KMS-11 (cell line): ENCODE measurements at regions not wholly inside any gene's neighbourhood (a gene's known extent, or its start where the extent isn't known, plus 50 kb on each side); places are given as distances from the start of the nearest gene placed in this dataset.

Experiments used
- H2AFZ ChIP-seq: fragments of 200-600 bp; sonication (generic); 2 replicates; pipeline ENCODE4 v1.6.1; 2016; ENCODE audit warnings: antibody characterized with exemption, mixed run types, low read depth
- H3K27ac ChIP-seq: fragments of 200-600 bp; sonication (generic); 2 replicates; pipeline ENCODE4 v1.6.1; 2016; ENCODE audit warnings: mild to moderate bottlenecking, mixed run types
- H3K27me3 ChIP-seq: fragments of 200-600 bp; sonication (generic); 2 replicates; pipeline ENCODE4 v1.6.1; 2017; ENCODE audit warnings: mild to moderate bottlenecking, low read depth, mixed run types, moderate library complexity; ENCODE audit not compliant: insufficient read depth
- H3K36me3 ChIP-seq: fragments of 200-600 bp; sonication (generic); 2 replicates; pipeline ENCODE4 v1.6.1; 2017; ENCODE audit warnings: mild to moderate bottlenecking, mixed run types; ENCODE audit not compliant: insufficient read depth
- H3K4me1 ChIP-seq: fragments of 200-600 bp; sonication (generic); 2 replicates; pipeline ENCODE4 v1.6.1; 2016; ENCODE audit warnings: mild to moderate bottlenecking, low read depth, mixed run types; ENCODE audit not compliant: poor library complexity, severe bottlenecking
- H3K4me2 ChIP-seq: fragments of 200-600 bp; sonication (generic); 2 replicates; pipeline ENCODE4 v1.7.0; 2016; ENCODE audit warnings: mild to moderate bottlenecking, mixed run types
- H3K4me3 ChIP-seq: fragments of 200-600 bp; sonication (generic); IDR thresholded peaks from 2 replicates; pipeline ENCODE4 v1.6.1; 2017; ENCODE audit warnings: low read depth, low read length, mixed read lengths; ENCODE audit not compliant: insufficient read depth
- H3K79me2 ChIP-seq: fragments of 200-600 bp; sonication (generic); 2 replicates; pipeline ENCODE4 v1.6.1; 2016; ENCODE audit warnings: low read depth, mixed run types; ENCODE audit not compliant: insufficient read depth
- H3K9ac ChIP-seq: fragments of 200-600 bp; sonication (generic); 2 replicates; pipeline ENCODE4 v1.6.1; 2016; ENCODE audit warnings: mild to moderate bottlenecking, mixed run types
- H4K20me1 ChIP-seq: fragments of 200-600 bp; sonication (generic); 2 replicates; pipeline ENCODE4 v1.6.1; 2016; ENCODE audit warnings: mild to moderate bottlenecking, mixed run types; ENCODE audit not compliant: insufficient read depth
- CTCF ChIP-seq: fragments of 200-600 bp; sonication (generic); conservative IDR thresholded peaks from 2 replicates; pipeline ENCODE4 v1.6.1; 2017; ENCODE audit warnings: low read depth, mild to moderate bottlenecking, antibody characterized with exemption, low read length, moderate library complexity, mixed read lengths

- no peak overlapping the region for H3K4me2 ChIP-seq
- H3K79me2 ChIP-seq: no peaks in the 10 kb centered on the region
- no peak overlapping the region for H3K4me3 ChIP-seq
- no peak overlapping the region for H3K9ac ChIP-seq
- TF ChIP-seq CTCF: no peak
- H3K36me3 ChIP-seq: no peaks in the 10 kb centered on the region
- no peaks in the 10 kb centered on the region for H4K20me1 ChIP-seq
- H3K27ac ChIP-seq: no peak overlapping the region
- no peaks in the 10 kb centered on the region for H3K4me1 ChIP-seq
- H3K27me3 ChIP-seq: no peaks in the 10 kb centered on the region
- no peak overlapping the region for H2AFZ ChIP-seq
Measured at GRCh38 chr12:115134298-115134697, 450.3 kb upstream of the TBX3 start.

DNA sequence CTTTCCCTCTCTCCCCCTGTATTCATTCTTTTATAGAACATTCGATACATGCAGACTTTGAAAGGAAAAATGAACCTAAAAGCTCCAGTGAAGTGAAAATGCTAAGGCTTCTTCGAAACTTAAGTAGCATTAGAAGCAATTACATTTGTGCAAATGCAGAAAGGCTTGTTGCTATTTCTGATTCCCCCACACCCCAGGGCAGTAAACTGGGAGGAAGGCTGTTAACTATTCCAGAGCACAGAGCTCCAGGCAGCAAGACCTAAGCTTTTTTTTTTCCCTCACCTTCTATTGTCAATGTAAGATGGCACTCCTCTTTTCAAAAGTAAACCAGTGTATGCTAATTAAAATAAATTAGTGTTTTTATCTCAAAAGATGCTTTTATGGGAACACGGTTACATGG is 448.9 kb upstream of the TBX3 start:
- Histone ChIP-seq H3K79me2 (no peaks in the 10 kb centered on the region), H3K4me2 (no peak overlapping the region), H3K4me1 (no peaks in the 10 kb centered on the region), H3K27ac (no peak overlapping the region), H3K27me3 (no peaks in the 10 kb centered on the region), H3K36me3 (no peaks in the 10 kb centered on the region), H3K9ac (no peak overlapping the region), H3K4me3 (no peak overlapping the region), H4K20me1 (no peaks in the 10 kb centered on the region), H2AFZ (no peak overlapping the region)
- TF ChIP-seq CTCF: no peak

DNA sequence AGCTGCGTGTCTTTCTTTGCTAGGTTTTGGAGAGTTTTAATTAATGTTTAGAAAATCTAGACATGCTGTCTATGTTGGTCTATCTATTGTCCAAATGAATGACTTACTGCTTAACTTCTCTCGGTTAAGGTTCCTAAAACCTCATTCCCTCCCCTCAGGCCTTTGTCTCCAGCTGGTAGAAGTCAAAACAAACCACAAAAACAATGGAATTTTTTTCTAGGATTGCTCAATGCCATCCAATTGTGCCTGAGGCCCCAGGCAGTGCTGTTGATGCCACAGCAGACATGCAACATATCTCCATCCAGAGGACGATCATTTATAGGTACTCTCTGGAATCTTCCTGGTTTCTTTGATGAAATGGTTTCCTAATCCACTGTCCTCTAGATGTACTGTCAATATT is 448.2 kb upstream of the TBX3 start:
- Histone ChIP-seq H3K9ac (no peak overlapping the region), H4K20me1 (no peaks in the 10 kb centered on the region)

DNA sequence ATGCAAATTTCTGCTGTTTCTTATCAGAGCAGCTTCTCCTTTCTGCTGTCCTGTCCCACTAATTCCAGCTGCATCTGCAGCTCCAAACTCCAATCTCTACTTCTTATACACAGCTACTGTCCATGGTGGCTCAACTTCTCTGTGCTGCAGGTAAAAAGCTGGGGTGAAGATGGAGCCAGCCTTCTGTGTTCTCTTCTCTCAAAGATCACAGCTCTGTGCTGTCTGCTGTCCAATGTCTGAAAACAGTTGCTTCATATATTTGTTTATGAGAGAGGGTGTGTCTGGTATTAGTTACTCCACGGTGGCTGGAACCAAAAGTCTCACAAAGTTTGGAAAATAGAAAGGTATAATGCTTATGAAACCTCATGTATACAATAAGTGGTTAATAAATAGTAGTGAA is 445.8 kb upstream of the TBX3 start:
- Histone ChIP-seq H3K36me3 (no peaks in the 10 kb centered on the region), H3K79me2 (no peaks in the 10 kb centered on the region), H4K20me1 (no peaks in the 10 kb centered on the region), H3K27me3 (no peaks in the 10 kb centered on the region), H2AFZ (no peak overlapping the region), H3K27ac (no peak overlapping the region), H3K4me3 (no peak overlapping the region), H3K4me1 (no peaks in the 10 kb centered on the region), H3K4me2 (no peak overlapping the region), H3K9ac (no peak overlapping the region)
- no peak for TF ChIP-seq CTCF

More for the DNA sequence above, 448.2 kb upstream of the TBX3 start:
- Histone ChIP-seq H3K79me2 (no peaks in the 10 kb centered on the region), H3K36me3 (no peaks in the 10 kb centered on the region), H3K27ac (no peak overlapping the region), H2AFZ (no peak overlapping the region), H3K4me3 (no peak overlapping the region), H3K4me2 (no peak overlapping the region), H3K27me3 (no peaks in the 10 kb centered on the region), H3K4me1 (no peaks in the 10 kb centered on the region)
- no peak for TF ChIP-seq CTCF

GRCh38 chr12:115121053-115121452 is 437.1 kb upstream of the TBX3 start:
- Histone ChIP-seq H3K79me2 (no peaks in the 10 kb centered on the region), H3K4me3 (no peak overlapping the region), H3K36me3 (no peaks in the 10 kb centered on the region), H4K20me1 (no peaks in the 10 kb centered on the region), H3K9ac (no peak overlapping the region), H3K27ac (no peak overlapping the region), H3K4me2 (no peak overlapping the region), H3K4me1 (no peaks in the 10 kb centered on the region), H2AFZ (no peak overlapping the region), H3K27me3 (no peaks in the 10 kb centered on the region)
- TF ChIP-seq CTCF: no peak
